NT2/D1 (cell line): ENCODE measurements at regions not wholly inside any gene's neighbourhood (a gene's known extent, or its start where the extent isn't known, plus 50 kb on each side); places are given as distances from the start of the nearest gene placed in this dataset.

ENCODE experiments used
- DNase-seq: peaks from one replicate; pipeline ENCODE4 v3.0.0-alpha.2; 2011; ENCODE audit warnings: low read depth, low spot score
- H3K27me3 ChIP-seq: 2 replicates; pipeline ENCODE4 v1.6.0; 2011; ENCODE audit warnings: mild to moderate bottlenecking; ENCODE audit not compliant: insufficient read length, insufficient read depth
- H3K36me3 ChIP-seq: 2 replicates; pipeline ENCODE4 v1.6.1; 2011; ENCODE audit warnings: mild to moderate bottlenecking, low read length, mixed read lengths; ENCODE audit not compliant: insufficient read depth, insufficient read length
- H3K4me1 ChIP-seq: 2 replicates; pipeline ENCODE4 v1.5.1; 2011; ENCODE audit not compliant: insufficient read depth, insufficient read length
- H3K4me3 ChIP-seq: 2 replicates; pipeline ENCODE4 v1.5.1; 2011; ENCODE audit warnings: low read depth; ENCODE audit not compliant: insufficient read length
- H3K9ac ChIP-seq: 2 replicates; pipeline ENCODE4 v1.6.0; 2011; ENCODE audit warnings: low read depth; ENCODE audit not compliant: insufficient read length
- H3K9me3 ChIP-seq: 2 replicates; pipeline ENCODE4 v1.5.1; 2011; ENCODE audit warnings: mild to moderate bottlenecking, low read length; ENCODE audit not compliant: insufficient read depth
- SUZ12 ChIP-seq: IDR thresholded peaks from 2 replicates; pipeline ENCODE4 v1.6.1; 2011; ENCODE audit not compliant: insufficient read length, insufficient read depth; ENCODE audit errors: extremely low read depth
- YY1 ChIP-seq: IDR thresholded peaks from 2 replicates; pipeline ENCODE4 v1.6.1; 2011; ENCODE audit not compliant: insufficient read length, insufficient read depth
- ZNF274 ChIP-seq: IDR thresholded peaks from 2 replicates; pipeline ENCODE4 v1.6.1; 2011; ENCODE audit warnings: mild to moderate bottlenecking, low read depth, low read length

- Histone ChIP-seq H3K9me3 (no peaks in the 10 kb centered on the region), H3K4me1 (no peaks in the 10 kb centered on the region), H3K36me3 (no peaks in the 10 kb centered on the region), H3K4me3 (no peak overlapping the region), H3K9ac (no peak overlapping the region), H3K27me3 (no peaks in the 10 kb centered on the region)
- TF ChIP-seq ZNF274 (no peak), YY1 (no peak), SUZ12 (no peak)
- no peak for DNase-seq
These were observed 86.1 kb upstream of the SEPTIN5 start for GRCh38 chr22:19628038-19628776.

GRCh38 chr22:19629331-19629719 is 85.0 kb upstream of the SEPTIN5 start:
- Histone ChIP-seq H3K27me3 (no peaks in the 10 kb centered on the region), H3K4me1 (no peaks in the 10 kb centered on the region), H3K4me3 (no peak overlapping the region), H3K9me3 (no peaks in the 10 kb centered on the region), H3K36me3 (no peaks in the 10 kb centered on the region), H3K9ac (no peak overlapping the region)
- no peak for DNase-seq
- no peak for TF ChIP-seq SUZ12
- TF ChIP-seq YY1, result no peak
- TF ChIP-seq ZNF274, result no peak

GRCh38 chr22:19629720-19630419 is 84.4 kb upstream of the SEPTIN5 start:
- Histone ChIP-seq H3K4me1 (no peaks in the 10 kb centered on the region), H3K4me3 (no peak overlapping the region), H3K9me3 (no peaks in the 10 kb centered on the region), H3K9ac (no peak overlapping the region), H3K36me3 (no peaks in the 10 kb centered on the region), H3K27me3 (no peaks in the 10 kb centered on the region)
- TF ChIP-seq YY1 (no peak), ZNF274 (no peak)
- DNase-seq, result peak; percentile 55

GRCh38 chr22:19630614-19631013 is 83.7 kb upstream of the SEPTIN5 start:
- no peak for TF ChIP-seq YY1
- Histone ChIP-seq H3K36me3 (no peaks in the 10 kb centered on the region), H3K27me3 (no peaks in the 10 kb centered on the region), H3K4me1 (no peaks in the 10 kb centered on the region), H3K9ac (no peak overlapping the region), H3K9me3 (no peaks in the 10 kb centered on the region), H3K4me3 (no peak overlapping the region)
- DNase-seq, result no peak

GRCh38 chr22:19631899-19632667 is 82.2 kb upstream of the SEPTIN5 start:
- Histone ChIP-seq H3K36me3 (no peaks in the 10 kb centered on the region), H3K4me1 (no peaks in the 10 kb centered on the region), H3K9me3 (no peaks in the 10 kb centered on the region), H3K9ac (no peak overlapping the region), H3K27me3 (no peaks in the 10 kb centered on the region), H3K4me3 (no peak overlapping the region)
- TF ChIP-seq SUZ12 (no peak), YY1 (no peak), ZNF274 (no peak)
- DNase-seq, result no peak

GRCh38 chr22:19632668-19633148 is 81.6 kb upstream of the SEPTIN5 start:
- Histone ChIP-seq H3K4me1 (peaks cover 3% of the 10 kb centered on the region), H3K4me3 (no peak overlapping the region), H3K9ac (no peak overlapping the region), H3K9me3 (no peaks in the 10 kb centered on the region), H3K36me3 (no peaks in the 10 kb centered on the region), H3K27me3 (no peaks in the 10 kb centered on the region)
- TF ChIP-seq ZNF274 (no peak), SUZ12 (no peak), YY1 (no peak)
- DNase-seq, result no peak

- Histone ChIP-seq H3K4me3 (no peak overlapping the region), H3K9me3 (no peaks in the 10 kb centered on the region), H3K4me1 (peaks cover 6% of the 10 kb centered on the region), H3K9ac (no peak overlapping the region), H3K27me3 (no peaks in the 10 kb centered on the region), H3K36me3 (no peaks in the 10 kb centered on the region)
- TF ChIP-seq YY1 (no peak), SUZ12 (no peak), ZNF274 (no peak)
- DNase-seq, result no peak
These were observed 79.9 kb upstream of the SEPTIN5 start for GRCh38 chr22:19634226-19634975.
